Kasumi-1 (cell line): ENCODE measurements at regions not wholly inside any gene's neighbourhood (a gene's known extent, or its start where the extent isn't known, plus 50 kb on each side); places are given as distances from the start of the nearest gene placed in this dataset.
"Not testable (repeated sequence)": the region's sequence is repeated elsewhere in the genome, so short reads cannot be mapped to it uniquely, and the experiment has no call there.

Source experiments
- DNase-seq, 2 experiments: peaks; one replicate each; lab custom pipeline; 2025; lab: John Stamatoyannopoulos, UW

GRCh38 chr7:14092331-14092730, 102.9 kb upstream of the ETV1 start:
- no peak for DNase-seq

- DNase-seq: peak in 1 of 2 experiments; percentile 1
Observed at GRCh38 chr7:14085901-14086300, 96.4 kb upstream of the ETV1 start.

GRCh38 chr7:14083761-14084160, 94.3 kb upstream of the ETV1 start:
- no peak for DNase-seq

- DNase-seq: no peak
Observed at GRCh38 chr7:14073988-14074387, 84.5 kb upstream of the ETV1 start.

- DNase-seq: peak in 1 of 2 experiments; percentile 1
Observed at GRCh38 chr7:14073543-14073942, 84.1 kb upstream of the ETV1 start.

- DNase-seq: peak; percentile 51 to 71
Observed at GRCh38 chr7:14071045-14071444, 81.6 kb upstream of the ETV1 start.

- DNase-seq: peak; percentile 2 to 34
Observed at GRCh38 chr7:14069961-14070360, 80.5 kb upstream of the ETV1 start.

GRCh38 chr7:14066783-14067182, 77.3 kb upstream of the ETV1 start:
- not testable (repeated sequence) for DNase-seq

GRCh38 chr7:14065286-14065685, 75.8 kb upstream of the ETV1 start:
- no peak for DNase-seq

GRCh38 chr7:14055813-14056212, 66.3 kb upstream of the ETV1 start:
- DNase-seq: no peak

- no peak for DNase-seq
Observed at GRCh38 chr7:14054125-14054524, 64.7 kb upstream of the ETV1 start.

GRCh38 chr7:14048889-14049288, 59.4 kb upstream of the ETV1 start:
- no peak for DNase-seq

- DNase-seq: peak; percentile 43 to 46
Observed at GRCh38 chr7:14047709-14048399, 58.4 kb upstream of the ETV1 start.

- DNase-seq: no peak
Observed at GRCh38 chr7:14045651-14046050, 56.2 kb upstream of the ETV1 start.

- DNase-seq: no peak
Observed at GRCh38 chr7:14040528-14040927, 51.1 kb upstream of the ETV1 start.
